Vagina (tissue), 2 donors: ENCODE measurements at regions not wholly inside any gene's neighbourhood (a gene's known extent, or its start where the extent isn't known, plus 50 kb on each side); places are given as distances from the start of the nearest gene placed in this dataset.

ENCODE experiments used
- DNase-seq, 2 donors: peaks; one replicate each; pipeline ENCODE4 v3.0.0-alpha.2; 2017; ENCODE audit errors: extremely low spot score in 2 of 2
- H3K27ac ChIP-seq: fragments of 200-600 bp; sonication (generic); one replicate; pipeline ENCODE4 v1.5.1; 2019
- H3K27me3 ChIP-seq: fragments of 200-600 bp; sonication (generic); one replicate; pipeline ENCODE4 v1.5.1; 2019
- H3K36me3 ChIP-seq, 2 donors: fragments of 200-600 bp; sonication (generic); one replicate each; pipeline ENCODE4 v1.5.1; 2017 to 2019
- H3K4me1 ChIP-seq: fragments of 200-600 bp; sonication (generic); one replicate; pipeline ENCODE4 v1.5.1; 2019
- H3K4me3 ChIP-seq, 2 donors: fragments of 200-600 bp; sonication (generic); 1 replicate in 1 of 2; 2 replicates in 1 of 2; pipeline ENCODE4 v1.5.1; 2016 to 2019
- H3K9me3 ChIP-seq: fragments of 200-600 bp; sonication (generic); one replicate; pipeline ENCODE4 v1.5.1; 2019
- POLR2A ChIP-seq, 2 donors: fragments of 450-650 bp; IDR thresholded peaks; one replicate each; pipeline ENCODE4 v1.6.1; 2017; ENCODE audit warnings: antibody characterized with exemption in 2 of 2, mild to moderate bottlenecking in 2 of 2, moderate library complexity in 2 of 2
- POLR2AphosphoS5 ChIP-seq, 2 donors: sonication (generic); formaldehyde crosslinking; IDR thresholded peaks; one replicate each; pipeline ENCODE4 v1.9.0; 2017; ENCODE audit warnings: antibody characterized with exemption in 2 of 2, mild to moderate bottlenecking in 2 of 2, low read depth in 1 of 2; ENCODE audit not compliant: insufficient read depth in 1 of 2
- intact Hi-C: fragments of 100-400 bp; cut with DNase I; formaldehyde crosslinking; loops from one replicate; pipeline ENCODE4 v1.15.1; 2023
- TF ChIP-seq, protein P1 (sequence below), 3 experiments: fragments of 450-650 bp in 2 of 3; fragments of 200-600 bp in 1 of 3; sonication (generic) in 1 of 3; IDR thresholded peaks; one replicate each; pipeline ENCODE4 v1.5.1; 2017 to 2019; ENCODE audit warnings: antibody characterized with exemption in 3 of 3, mild to moderate bottlenecking in 2 of 3, moderate library complexity in 2 of 3

DNA sequence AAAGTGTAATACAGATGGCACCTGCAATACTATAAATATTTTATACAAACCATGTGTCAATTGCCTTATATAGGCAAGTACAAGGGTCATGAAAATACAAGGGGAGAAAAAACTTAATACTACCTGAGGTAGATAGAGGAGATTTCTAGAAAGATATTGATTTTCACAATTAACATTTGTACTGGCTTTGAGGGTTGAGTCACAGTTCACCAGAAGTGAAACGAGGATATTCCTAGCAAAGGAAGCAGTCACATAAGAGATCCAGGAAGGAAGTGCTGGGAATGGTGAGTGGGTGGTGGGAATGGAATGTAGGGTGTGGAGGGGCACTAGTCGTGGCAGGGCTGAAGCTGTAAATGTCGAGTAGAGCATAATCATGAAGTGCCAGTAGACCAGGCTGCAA is 108.7 kb downstream of the P2RY1 start:
- Histone ChIP-seq H3K4me1 (no peaks in the 10 kb centered on the region), H3K4me3 (no peak overlapping the region), H3K27me3 (no peaks in the 10 kb centered on the region), H3K36me3 (no peaks in the 10 kb centered on the region), H3K9me3 (no peaks in the 10 kb centered on the region), H3K27ac (no peak overlapping the region)
- DNase-seq: no peak
- TF ChIP-seq POLR2AphosphoS5 (IDR thresholded peaks at IDR 0.05; ENCODE audit: insufficient read depth in 1 of 2, low read depth in 1 of 2): no peak
- no peak for TF ChIP-seq POLR2A (IDR thresholded peaks at IDR 0.05)
- TF ChIP-seq, protein P1, sequence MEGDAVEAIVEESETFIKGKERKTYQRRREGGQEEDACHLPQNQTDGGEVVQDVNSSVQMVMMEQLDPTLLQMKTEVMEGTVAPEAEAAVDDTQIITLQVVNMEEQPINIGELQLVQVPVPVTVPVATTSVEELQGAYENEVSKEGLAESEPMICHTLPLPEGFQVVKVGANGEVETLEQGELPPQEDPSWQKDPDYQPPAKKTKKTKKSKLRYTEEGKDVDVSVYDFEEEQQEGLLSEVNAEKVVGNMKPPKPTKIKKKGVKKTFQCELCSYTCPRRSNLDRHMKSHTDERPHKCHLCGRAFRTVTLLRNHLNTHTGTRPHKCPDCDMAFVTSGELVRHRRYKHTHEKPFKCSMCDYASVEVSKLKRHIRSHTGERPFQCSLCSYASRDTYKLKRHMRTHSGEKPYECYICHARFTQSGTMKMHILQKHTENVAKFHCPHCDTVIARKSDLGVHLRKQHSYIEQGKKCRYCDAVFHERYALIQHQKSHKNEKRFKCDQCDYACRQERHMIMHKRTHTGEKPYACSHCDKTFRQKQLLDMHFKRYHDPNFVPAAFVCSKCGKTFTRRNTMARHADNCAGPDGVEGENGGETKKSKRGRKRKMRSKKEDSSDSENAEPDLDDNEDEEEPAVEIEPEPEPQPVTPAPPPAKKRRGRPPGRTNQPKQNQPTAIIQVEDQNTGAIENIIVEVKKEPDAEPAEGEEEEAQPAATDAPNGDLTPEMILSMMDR (IDR thresholded peaks at IDR 0.05): no peak
- intact Hi-C loops: no loop called here

DNA sequence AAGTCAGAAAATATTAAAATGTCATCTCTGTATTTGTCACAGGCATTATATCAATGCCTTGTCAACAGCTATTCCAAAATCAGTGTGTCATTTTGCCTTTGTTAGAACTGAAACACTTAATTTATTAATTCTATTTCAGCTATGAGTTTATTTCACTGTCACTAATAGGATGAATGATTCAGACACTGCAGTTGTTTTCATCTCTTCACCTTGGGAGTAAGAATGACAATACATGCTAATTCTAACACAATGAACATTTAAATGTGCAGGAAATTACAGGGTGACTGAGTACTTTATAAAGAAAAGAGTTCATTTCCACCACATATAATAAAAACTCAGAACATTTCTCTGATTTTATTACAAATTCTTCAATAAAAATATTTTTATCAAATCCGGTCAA is 109.7 kb downstream of the P2RY1 start:
- Histone ChIP-seq H3K9me3 (no peaks in the 10 kb centered on the region), H3K36me3 (no peaks in the 10 kb centered on the region), H3K4me3 (no peak overlapping the region), H3K27ac (no peak overlapping the region), H3K4me1 (no peaks in the 10 kb centered on the region), H3K27me3 (no peaks in the 10 kb centered on the region)
- TF ChIP-seq POLR2A (IDR thresholded peaks at IDR 0.05) (no peak), POLR2AphosphoS5 (IDR thresholded peaks at IDR 0.05; ENCODE audit: insufficient read depth in 1 of 2, low read depth in 1 of 2) (no peak)
- TF ChIP-seq, protein P1 (IDR thresholded peaks at IDR 0.05): no peak
- intact Hi-C loops: no loop called here
- DNase-seq: no peak

DNA sequence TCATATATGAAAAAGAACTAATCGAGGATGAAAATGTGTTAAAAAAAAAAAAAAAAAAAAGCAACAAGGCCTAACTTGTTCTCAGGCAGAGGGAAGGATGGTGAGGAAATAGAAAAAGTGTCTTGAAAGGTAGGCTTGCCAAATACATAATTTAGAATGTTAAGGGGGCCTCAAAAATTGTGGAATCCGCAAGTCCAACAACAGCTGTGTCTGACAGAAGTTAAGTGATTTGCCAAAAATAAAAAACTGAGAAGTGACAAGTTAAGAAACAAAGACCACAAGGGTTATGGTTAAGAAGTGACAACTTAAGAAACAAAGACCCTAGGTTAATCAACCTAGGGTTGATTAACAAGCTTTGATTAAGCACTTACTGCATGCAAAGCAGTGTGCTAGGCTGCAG is 110.6 kb downstream of the P2RY1 start:
- DNase-seq: no peak
- H3K9me3 ChIP-seq: no peaks in the 10 kb centered on the region
- H3K4me3 ChIP-seq: no peak overlapping the region
- no peaks in the 10 kb centered on the region for H3K36me3 ChIP-seq
- TF ChIP-seq POLR2AphosphoS5 (IDR thresholded peaks at IDR 0.05; ENCODE audit: insufficient read depth in 1 of 2, low read depth in 1 of 2): no peak
- no peak for TF ChIP-seq POLR2A (IDR thresholded peaks at IDR 0.05)
- TF ChIP-seq, protein P1 (IDR thresholded peaks at IDR 0.05): no peak
- intact Hi-C loops: no loop called here
- H3K27me3 ChIP-seq: no peaks in the 10 kb centered on the region
- H3K4me1 ChIP-seq: no peaks in the 10 kb centered on the region
- no peak overlapping the region for H3K27ac ChIP-seq

DNA sequence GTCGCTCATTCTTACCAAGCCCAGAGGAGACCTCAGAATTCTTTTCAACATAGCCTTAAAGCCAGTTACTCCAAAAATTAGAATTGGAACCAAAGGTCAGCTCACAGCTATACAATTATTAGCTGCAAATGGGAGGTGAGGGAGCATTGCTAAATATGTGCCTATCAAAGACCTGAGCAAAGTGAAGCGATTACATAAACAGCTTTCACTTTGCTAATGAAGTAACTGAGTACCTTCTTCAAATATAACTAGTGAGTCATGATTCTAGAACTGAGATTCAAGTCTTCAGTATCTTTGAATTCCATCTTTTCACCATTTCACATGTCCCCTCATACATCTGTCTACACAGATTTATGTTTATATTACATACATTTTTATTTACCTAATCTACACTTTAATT is 122.6 kb downstream of the P2RY1 start:
- no peak overlapping the region for H3K4me3 ChIP-seq
- TF ChIP-seq, protein P1 (IDR thresholded peaks at IDR 0.05): no peak
- TF ChIP-seq POLR2AphosphoS5 (IDR thresholded peaks at IDR 0.05; ENCODE audit: insufficient read depth in 1 of 2, low read depth in 1 of 2) (no peak), POLR2A (IDR thresholded peaks at IDR 0.05) (no peak)
- no peak for DNase-seq
- H3K9me3 ChIP-seq: no peaks in the 10 kb centered on the region
- H3K36me3 ChIP-seq: no peaks in the 10 kb centered on the region
- H3K4me1 ChIP-seq: no peaks in the 10 kb centered on the region
- H3K27ac ChIP-seq: no peak overlapping the region
- H3K27me3 ChIP-seq: no peaks in the 10 kb centered on the region
- intact Hi-C loops: no loop called here

DNA sequence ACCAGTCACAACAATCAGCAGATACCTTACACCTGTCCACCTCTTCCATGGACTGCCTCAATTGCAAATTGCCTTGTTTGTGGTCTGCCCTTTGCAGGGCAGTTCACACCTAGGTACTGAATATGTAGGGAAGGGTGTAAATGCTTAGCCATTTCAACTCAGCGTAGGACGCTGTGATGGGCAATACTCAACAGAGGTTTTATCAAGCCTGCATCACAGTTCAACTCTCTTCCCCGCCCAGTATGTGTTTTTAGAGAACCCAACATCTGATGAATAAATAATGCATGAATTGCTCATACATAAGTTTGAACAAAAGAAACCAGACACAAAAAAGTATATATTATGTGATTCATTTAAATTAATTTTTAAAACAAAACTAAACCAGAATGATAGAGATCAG is 124.4 kb downstream of the P2RY1 start:
- Histone ChIP-seq H3K4me3 (no peak overlapping the region), H3K4me1 (no peaks in the 10 kb centered on the region), H3K27ac (no peak overlapping the region), H3K9me3 (no peaks in the 10 kb centered on the region), H3K36me3 (no peaks in the 10 kb centered on the region), H3K27me3 (no peaks in the 10 kb centered on the region)
- intact Hi-C loops: no loop called here
- DNase-seq: no peak
- no peak for TF ChIP-seq POLR2AphosphoS5 (IDR thresholded peaks at IDR 0.05; ENCODE audit: insufficient read depth in 1 of 2, low read depth in 1 of 2)
- TF ChIP-seq, protein P1 (IDR thresholded peaks at IDR 0.05): no peak
- TF ChIP-seq POLR2A (IDR thresholded peaks at IDR 0.05): no peak
